NCI-H2196 (cell line): ENCODE measurements at regions not wholly inside any gene's neighbourhood (a gene's known extent, or its start where the extent isn't known, plus 50 kb on each side); places are given as distances from the start of the nearest gene placed in this dataset.
"Not testable (repeated sequence)": the region's sequence is repeated elsewhere in the genome, so short reads cannot be mapped to it uniquely, and the experiment has no call there.

Experiments used
- DNase-seq: peaks from one replicate; lab custom pipeline; 2025; ENCODE audit not compliant: unreplicated experiment; lab: John Stamatoyannopoulos, UW

- DNase-seq: no peak
Measured at GRCh38 chr15:93954985-93955571, 276.3 kb upstream of the MCTP2 start.

GRCh38 chr15:93948726-93949125, 282.6 kb upstream of the MCTP2 start:
- no peak for DNase-seq

- DNase-seq: no peak
Measured at GRCh38 chr15:93943586-93943985, 287.8 kb upstream of the MCTP2 start.

GRCh38 chr15:93942269-93942694, 289.1 kb upstream of the MCTP2 start:
- no peak for DNase-seq

GRCh38 chr15:93941697-93942096, 289.7 kb upstream of the MCTP2 start:
- DNase-seq: no peak

DNA sequence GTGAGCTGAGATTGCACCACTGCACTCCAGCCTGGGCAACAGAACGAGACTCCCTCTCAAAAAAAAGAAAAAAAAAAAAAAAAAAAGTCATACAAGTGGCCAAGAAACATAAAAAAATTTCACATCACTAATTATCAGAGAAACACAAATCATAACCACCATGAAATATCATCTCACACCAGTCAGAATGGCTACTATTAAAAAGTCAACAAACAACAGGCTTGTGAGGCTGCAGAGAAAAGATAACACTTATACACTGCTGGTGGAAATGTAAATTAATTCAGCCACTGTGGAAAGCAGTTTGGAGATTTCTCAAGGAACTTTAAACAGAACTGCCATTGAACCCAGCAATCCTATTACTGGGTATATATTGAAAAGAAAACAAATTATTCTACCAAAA, 291.1 kb upstream of the MCTP2 start:
- DNase-seq: no peak

- DNase-seq: no peak
Measured at GRCh38 chr15:93932164-93932776, 299.1 kb upstream of the MCTP2 start.

- no peak for DNase-seq
Measured at GRCh38 chr15:93929375-93930094, 301.8 kb upstream of the MCTP2 start.

GRCh38 chr15:93920204-93920603, 311.2 kb upstream of the MCTP2 start:
- no peak for DNase-seq

GRCh38 chr15:93918801-93919200, 312.6 kb upstream of the MCTP2 start:
- DNase-seq: not testable (repeated sequence)

DNA sequence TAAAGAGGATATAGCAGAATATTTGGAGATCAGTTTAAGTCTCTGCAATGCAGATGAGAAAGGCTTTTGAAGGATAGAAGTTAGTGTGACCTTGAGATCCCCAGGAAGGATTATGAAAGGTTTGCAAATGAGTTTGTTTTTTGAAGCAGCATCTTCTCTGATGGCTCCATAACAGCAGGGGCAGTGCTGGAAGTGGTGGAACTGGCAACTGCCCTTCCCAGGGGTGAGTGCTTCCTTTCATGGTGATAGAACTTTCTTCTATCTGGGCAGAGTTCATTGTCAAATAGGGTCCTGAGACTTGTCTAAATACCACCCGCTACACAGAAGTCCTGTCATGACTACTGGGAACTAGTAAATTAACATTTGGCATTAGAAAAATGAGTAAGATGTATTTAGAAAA, 314.2 kb upstream of the MCTP2 start:
- DNase-seq: no peak

- no peak for DNase-seq
Measured at GRCh38 chr15:93913871-93914270, 317.5 kb upstream of the MCTP2 start.

DNA sequence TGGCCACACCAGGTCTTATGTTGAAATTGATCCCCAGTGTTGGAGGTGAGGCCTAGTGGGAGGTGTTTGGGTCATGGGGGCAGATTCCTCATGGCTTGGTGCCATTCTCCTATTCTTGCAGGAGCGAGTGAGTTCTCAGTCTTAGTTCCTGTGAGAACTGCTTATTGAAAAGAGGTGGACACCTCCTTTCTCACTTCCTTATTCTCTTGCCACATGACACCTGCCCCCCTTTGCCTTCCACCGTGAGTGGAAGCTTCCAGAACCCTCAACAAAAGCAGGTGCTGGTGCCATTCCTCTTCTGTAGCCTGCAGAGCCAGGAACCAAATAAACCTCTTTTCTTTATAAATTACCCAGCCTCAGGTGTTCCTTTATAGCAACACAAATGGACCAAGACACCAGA, 318.1 kb upstream of the MCTP2 start:
- no peak for DNase-seq

DNA sequence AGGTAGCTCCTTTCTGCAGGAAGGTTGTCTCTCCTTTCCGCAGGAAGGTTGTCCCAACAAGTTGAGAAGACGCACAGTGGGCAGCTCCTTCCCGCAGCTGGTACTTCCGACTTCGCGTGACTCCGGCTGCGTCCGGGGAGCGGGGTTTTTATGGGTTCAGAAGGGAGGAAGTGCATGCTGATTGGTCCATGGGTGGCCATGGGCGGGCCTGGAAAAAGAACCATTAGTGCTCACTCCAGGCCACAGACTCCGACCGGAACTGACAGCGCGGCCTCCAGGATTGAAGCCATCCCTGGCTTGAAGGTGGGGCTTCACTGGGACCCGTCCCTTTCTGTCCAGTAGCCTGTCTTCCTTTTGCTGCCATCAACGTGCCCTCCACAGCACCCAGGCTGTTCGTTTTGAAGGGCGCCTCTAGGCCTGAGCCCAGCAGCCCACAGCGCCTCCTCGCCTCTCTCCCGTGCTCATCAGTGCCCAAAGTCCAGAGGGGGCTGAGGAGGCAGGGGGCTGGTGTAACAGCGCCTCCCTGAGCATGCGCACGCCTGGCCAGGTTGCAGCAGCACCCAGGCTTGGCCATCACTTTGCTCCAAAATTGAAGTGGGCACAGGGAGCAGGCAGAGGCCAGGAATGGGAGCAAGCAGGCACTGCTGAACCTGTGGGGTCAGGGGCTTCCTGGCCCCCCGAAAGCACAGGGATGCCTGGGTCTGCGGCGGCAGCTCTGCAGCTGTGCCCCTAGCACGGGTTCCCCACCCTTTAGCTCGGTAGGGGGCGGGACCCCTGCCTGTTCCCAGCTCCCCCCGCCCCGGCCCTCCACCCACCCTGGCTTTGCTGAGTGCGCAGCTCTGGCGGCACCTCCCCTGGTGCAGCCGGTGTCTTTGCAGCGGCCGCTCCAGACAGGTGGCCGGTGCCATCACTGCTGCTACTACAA, 330.6 kb upstream of the MCTP2 start:
- no peak for DNase-seq

DNA sequence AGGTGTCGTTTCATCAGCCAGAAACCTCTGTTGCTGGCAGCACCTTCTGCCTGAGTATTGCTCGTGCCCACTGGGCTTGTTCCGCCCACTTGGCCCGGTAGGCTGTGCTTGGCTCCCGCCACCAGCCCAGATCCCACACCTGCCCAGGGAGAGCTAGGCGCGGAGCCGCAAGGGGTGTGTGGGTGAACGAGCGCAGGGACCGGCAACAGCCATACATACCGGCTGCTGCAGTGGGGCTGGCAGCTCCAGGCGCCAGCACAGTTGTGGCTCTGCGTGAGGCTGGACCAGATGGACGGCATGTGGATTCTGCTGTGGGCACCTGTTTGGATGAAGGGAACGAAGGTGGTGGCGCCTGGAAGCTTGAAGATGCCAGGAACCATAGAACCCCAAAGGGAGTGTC, 331.5 kb upstream of the MCTP2 start:
- no peak for DNase-seq

DNA sequence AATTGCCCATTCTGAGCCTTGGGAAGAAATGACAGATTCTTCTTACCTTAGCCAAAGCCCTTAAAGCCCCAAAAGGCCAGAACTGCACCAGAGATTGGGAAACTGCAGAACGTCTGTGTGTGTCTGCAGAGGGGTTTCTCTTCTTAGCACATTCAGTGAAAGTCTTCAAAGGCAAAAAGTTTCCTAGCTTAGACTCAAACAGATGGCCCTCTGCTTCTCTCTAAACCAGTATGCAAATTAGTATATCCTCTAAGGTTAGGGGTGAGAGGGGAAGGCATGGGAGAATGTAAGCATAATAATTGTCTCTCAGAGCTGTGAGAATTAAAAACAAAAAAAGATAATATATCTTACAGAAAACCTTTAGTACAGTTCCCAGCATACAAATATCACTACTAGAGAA, 334.0 kb upstream of the MCTP2 start:
- DNase-seq: no peak

GRCh38 chr15:93895976-93896770, 335.2 kb upstream of the MCTP2 start:
- DNase-seq: no peak

DNA sequence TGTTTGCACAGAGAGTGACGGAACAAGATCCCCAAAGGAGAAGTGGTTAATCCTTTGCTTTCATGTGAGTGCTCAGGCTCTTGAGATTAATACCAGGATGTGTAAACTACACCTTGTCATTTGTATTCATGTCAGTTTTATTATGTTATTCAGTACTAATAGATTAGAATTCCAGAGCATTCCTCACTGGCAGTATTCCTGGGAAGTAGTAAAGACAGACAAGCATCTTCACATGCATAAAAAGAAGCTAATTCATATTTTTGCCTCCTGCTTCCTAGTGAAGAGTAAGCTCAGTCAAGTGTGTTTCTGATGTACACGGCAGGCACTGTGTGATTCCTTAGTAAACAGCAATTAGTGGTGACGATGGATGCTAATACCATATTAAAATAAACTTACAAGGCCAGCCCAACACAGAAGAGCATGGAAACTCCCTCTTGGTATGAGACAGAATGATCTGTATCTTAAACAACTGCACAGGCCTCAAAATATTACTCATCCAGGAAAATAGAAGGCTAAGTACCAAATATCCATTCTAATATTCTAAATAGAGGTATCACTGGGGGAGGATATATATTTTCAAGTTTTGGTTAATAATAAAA, 336.8 kb upstream of the MCTP2 start:
- no peak for DNase-seq

DNA sequence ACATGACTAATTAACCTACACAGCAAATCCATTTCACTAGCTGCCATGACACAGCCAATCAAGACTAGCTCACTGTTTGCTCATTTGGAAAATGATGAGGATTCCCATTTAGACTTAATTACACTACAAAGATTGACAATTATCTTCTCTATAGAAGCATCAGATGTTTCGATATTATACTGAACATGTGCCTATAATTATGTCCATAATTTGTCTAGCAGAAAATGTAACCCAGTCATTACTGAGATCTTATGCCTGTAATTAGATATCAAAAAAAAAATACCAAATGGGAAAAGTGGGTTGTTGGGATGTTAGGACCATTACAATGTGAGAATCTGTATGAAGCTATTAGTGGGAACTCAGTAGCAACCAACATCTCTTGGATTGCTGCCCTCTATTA, 344.2 kb upstream of the MCTP2 start:
- DNase-seq: no peak

DNA sequence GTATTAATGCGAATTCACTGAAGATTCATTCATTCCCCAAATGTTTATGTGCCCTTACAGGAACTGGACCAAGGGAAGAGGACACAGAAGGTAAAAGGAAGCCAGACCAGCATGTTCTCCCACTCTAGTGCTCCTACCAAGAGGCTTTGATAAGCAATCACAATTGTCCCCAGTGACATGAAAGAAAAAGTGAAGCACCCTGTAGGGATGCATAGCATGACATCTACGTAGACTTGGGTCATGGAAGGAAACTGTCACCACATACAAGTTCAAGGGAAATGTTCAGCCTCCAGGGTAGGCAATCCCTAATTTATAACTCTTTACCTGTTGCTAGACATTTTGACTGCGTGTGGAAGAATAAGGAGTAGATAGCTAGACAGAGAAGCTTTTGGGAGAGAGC, 348.6 kb upstream of the MCTP2 start:
- DNase-seq: no peak
